GM12873 (cell line): ENCODE measurements at regions not wholly inside any gene's neighbourhood (a gene's known extent, or its start where the extent isn't known, plus 50 kb on each side); places are given as distances from the start of the nearest gene placed in this dataset.

Experiments used
- TF ChIP-seq, protein P1 (sequence below): IDR thresholded peaks from 2 replicates; pipeline ENCODE4 v1.5.1; 2012; ENCODE audit warnings: low read depth, mild to moderate bottlenecking, moderate library complexity, low read length, control low read depth; ENCODE audit not compliant: insufficient read depth; ENCODE audit errors: missing control alignments

DNA sequence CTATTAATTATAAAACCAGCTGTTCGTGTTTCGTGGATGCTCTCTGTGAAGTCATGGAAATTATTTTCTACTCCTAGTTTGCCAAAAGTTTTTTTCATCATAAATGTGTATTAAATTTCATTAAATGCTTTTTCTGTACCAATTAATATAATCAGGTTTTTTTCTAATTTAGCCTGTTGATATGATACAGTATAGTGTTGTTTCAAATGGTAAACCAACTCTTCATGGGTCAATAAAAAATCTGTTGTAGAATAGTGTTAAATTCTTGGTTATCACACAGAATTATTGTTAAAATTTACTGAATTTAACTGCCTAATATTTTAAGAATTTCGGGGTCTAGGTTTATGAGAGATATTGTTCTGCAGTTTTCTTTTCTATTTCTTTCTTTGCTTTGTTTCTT, 505.9 kb upstream of the MANEA start:
- TF ChIP-seq, protein P1, sequence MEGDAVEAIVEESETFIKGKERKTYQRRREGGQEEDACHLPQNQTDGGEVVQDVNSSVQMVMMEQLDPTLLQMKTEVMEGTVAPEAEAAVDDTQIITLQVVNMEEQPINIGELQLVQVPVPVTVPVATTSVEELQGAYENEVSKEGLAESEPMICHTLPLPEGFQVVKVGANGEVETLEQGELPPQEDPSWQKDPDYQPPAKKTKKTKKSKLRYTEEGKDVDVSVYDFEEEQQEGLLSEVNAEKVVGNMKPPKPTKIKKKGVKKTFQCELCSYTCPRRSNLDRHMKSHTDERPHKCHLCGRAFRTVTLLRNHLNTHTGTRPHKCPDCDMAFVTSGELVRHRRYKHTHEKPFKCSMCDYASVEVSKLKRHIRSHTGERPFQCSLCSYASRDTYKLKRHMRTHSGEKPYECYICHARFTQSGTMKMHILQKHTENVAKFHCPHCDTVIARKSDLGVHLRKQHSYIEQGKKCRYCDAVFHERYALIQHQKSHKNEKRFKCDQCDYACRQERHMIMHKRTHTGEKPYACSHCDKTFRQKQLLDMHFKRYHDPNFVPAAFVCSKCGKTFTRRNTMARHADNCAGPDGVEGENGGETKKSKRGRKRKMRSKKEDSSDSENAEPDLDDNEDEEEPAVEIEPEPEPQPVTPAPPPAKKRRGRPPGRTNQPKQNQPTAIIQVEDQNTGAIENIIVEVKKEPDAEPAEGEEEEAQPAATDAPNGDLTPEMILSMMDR = no peak

DNA sequence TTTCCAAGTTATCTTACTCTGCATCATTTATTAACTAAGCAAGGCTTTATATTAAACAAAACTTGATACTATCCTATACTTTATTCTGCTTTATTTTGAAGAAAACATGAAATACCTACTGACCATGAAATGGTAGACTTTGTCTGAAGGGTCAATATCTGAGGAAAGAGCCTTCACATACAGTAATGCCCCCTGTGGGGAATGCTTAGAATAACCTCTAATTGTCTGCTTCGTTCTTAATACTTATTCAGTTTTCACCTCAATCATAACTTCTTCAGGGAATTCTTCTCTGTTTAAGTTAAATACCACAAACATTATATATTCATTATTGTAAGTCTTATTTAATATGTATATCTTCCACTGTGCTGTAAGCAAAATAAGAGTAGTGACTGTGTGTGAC, 498.9 kb upstream of the MANEA start:
- TF ChIP-seq, protein P1 = no peak

DNA sequence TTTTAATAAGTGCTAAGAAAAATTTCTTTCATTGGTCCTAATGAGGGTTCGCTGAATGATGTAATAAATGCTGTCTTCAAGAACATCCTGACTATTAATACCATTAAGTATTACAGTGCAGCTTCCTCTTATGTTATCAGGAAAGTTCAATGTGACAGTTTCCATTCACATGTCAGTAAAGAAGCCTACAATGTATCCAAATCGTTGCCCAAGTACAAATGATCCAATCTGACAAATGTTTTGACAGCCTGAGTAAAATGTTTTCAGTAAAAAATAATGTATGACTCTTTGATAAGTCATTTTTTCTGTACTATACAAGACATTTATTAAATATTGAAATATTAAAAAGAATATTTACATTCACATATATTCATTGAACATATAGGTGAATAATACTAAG, 496.1 kb upstream of the MANEA start:
- TF ChIP-seq, protein P1 = no peak

DNA sequence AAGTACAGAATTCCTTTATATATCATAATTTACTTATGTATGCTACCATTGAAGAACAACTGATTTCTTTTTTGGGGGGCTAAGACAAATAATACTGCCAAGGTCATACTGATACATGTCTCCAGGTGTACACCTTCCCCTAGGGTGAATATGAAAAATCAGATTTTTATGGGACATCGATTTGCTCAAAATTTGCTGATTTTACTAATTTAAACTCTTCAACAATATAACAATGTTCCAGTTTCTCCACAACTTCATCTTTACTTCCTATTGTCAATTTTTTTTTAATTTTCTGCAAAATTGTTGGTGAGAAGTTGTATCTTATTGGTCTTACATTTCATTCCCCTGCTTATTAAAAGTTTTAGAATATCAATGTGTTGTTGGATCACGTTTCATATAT, 495.4 kb upstream of the MANEA start:
- TF ChIP-seq, protein P1 = no peak

DNA sequence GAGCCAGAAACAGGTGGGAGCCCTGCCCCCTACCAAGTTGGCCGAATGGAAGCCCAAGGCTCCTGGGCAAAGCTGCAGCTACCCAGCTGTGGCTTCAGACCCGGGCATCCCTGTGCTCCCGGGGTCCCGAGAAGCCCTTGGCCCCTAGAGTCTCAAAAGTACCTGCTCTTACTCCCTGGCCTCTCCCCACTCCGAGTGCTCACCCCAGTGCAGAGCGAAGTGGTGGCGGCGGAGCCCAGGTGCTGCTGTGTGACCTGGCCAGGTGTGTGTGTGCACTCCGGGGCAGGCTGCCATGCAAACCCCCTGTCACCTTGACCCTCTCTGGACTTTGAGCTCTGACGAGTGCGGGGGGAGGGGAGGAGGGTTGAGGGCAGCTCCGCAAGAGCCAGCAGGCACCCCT, 493.8 kb upstream of the MANEA start:
- TF ChIP-seq, protein P1 = no peak

DNA sequence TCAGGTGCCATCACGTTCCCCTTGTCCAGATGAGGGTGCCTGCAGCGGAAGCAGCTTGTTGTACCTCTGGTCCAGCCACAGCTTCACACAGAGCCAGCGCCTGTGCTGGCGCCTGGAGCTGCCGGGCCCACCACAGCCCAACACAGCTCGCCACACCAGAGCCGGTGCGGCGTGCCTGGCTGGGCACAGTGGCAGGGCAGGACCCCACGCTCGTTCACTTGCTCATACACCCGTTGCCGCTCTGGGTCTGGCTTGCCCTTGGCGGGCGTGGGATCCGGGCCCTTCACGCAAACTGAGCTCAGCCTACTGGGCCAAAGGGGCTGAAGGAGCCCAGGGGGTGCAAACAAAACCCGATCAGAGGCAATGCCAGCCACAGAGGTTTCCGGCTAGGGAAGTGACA, 492.5 kb upstream of the MANEA start:
- TF ChIP-seq, protein P1 = no peak

DNA sequence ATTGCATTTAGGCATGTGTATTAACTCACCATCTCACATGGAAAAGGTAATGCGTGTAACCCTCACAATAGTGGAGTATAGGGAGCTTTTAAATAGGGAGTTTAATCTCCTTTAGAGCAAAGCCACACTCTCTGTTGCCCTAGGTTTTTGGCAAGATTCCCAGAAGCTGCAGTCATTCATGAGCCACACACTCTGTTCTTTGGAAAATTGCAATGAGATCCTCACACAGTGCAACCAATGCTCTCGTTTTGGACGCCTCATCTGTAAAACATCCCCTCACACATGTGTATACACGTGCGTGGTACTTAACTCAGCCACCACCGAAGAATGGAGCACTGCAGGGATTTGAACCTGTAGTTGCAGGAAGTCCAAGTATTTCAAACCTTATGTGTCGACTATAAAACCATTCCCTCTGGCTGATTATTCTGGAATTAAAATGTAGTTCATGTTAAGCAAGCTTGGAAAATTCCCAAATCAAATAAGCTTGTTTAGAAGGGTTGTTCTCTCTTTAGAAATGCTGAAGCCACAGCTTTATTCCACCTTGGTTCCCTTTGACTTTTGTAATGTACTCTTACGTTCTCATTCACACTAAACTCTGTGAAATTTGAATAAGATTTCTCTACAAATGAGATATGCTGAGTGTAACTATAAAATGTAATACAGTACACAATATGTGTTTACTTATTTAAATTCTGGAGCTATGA, 489.8 kb upstream of the MANEA start:
- TF ChIP-seq, protein P1 = no peak
